ENCODE measurements at regions not wholly inside any gene's neighbourhood (a gene's known extent, or its start where the extent isn't known, plus 50 kb on each side); places are given as distances from the start of the nearest gene placed in this dataset.

DNA sequence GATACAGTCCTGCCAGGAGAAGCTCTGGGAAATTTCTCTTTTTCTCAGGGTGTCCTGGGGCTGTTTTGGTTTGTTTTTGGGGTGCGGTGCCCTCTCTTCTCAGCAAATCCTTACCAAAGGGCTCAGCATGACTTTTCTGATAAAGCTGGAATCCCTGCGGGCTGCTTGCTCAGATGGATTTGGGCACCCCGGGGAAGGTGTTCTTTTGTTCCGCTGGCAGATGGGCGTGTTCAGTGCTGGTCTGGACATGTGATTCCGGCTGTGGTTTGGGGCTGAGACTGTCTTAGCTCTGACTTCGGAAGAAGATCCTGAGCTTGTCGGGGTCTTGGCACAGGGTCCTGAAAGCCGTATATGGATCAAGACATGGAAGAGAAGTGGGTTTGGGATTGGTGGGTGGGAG lies 134.2 kb upstream of the SPRED2 start:
- no peak overlapping the region for H3K4me2 ChIP-seq (ENCODE audit: low read depth, low read length, poor library complexity, severe bottlenecking)
- H3K9me2 ChIP-seq (replicated peaks; ENCODE audit: insufficient read depth, low read length), result no peaks in the 10 kb centered on the region
- no peaks in the 10 kb centered on the region for H3K36me3 ChIP-seq (ENCODE audit: low read length)
- no peak overlapping the region for H3K27ac ChIP-seq (ENCODE audit: low read depth, low read length)
- H2AFZ ChIP-seq (ENCODE audit: low read depth, low read length, severe bottlenecking), result no peak overlapping the region
- no peaks in the 10 kb centered on the region for H4K20me1 ChIP-seq (ENCODE audit: low read depth, low read length)
- no peaks in the 10 kb centered on the region for H3K27me3 ChIP-seq (ENCODE audit: low read length)
- no peaks in the 10 kb centered on the region for H3F3A ChIP-seq (ENCODE audit: insufficient read depth)
- no peak overlapping the region for H3K4me3 ChIP-seq (ENCODE audit: insufficient read depth, low read length, poor library complexity, severe bottlenecking)
- TF ChIP-seq, protein P1, sequence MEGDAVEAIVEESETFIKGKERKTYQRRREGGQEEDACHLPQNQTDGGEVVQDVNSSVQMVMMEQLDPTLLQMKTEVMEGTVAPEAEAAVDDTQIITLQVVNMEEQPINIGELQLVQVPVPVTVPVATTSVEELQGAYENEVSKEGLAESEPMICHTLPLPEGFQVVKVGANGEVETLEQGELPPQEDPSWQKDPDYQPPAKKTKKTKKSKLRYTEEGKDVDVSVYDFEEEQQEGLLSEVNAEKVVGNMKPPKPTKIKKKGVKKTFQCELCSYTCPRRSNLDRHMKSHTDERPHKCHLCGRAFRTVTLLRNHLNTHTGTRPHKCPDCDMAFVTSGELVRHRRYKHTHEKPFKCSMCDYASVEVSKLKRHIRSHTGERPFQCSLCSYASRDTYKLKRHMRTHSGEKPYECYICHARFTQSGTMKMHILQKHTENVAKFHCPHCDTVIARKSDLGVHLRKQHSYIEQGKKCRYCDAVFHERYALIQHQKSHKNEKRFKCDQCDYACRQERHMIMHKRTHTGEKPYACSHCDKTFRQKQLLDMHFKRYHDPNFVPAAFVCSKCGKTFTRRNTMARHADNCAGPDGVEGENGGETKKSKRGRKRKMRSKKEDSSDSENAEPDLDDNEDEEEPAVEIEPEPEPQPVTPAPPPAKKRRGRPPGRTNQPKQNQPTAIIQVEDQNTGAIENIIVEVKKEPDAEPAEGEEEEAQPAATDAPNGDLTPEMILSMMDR (IDR thresholded peaks at IDR 0.05; ENCODE audit: insufficient read depth, low read length, poor library complexity, severe bottlenecking), result no peak
- no peak for TF ChIP-seq EZH2phosphoT487 (conservative IDR thresholded peaks at IDR 0.05; ENCODE audit: low read length)
- no peaks in the 10 kb centered on the region for H3K9me3 ChIP-seq (ENCODE audit: insufficient read depth, low read length)
- no peaks in the 10 kb centered on the region for H3K79me2 ChIP-seq (ENCODE audit: insufficient read depth, low read length)
- no peak overlapping the region for H3K9ac ChIP-seq (ENCODE audit: low read length)

DNA sequence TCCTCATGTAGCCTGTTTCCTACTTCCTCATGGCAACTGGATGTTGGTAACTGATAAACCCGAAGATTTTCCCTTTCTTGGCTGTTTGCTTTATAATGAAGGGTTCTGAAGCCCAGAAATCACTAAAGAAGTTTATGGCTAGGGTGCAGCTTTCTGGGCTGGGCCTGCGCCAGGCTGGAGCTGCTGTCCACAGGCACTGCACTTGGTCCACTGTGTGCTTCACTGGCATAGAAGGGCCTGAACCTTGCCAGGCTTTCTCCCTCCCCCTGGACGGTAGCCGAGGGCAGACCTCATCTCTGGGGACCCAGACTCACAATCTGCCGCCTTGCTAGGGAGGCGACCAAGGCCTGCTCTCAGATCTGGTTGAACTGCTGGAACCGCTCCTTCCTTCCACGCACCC lies 133.3 kb upstream of the SPRED2 start:
- Histone ChIP-seq H3K27ac (ENCODE audit: low read depth, low read length) (no peak overlapping the region), H2AFZ (ENCODE audit: low read depth, low read length, severe bottlenecking) (no peak overlapping the region), H3K9ac (ENCODE audit: low read length) (no peak overlapping the region), H3K36me3 (ENCODE audit: low read length) (no peaks in the 10 kb centered on the region), H3K4me3 (ENCODE audit: insufficient read depth, low read length, poor library complexity, severe bottlenecking) (no peak overlapping the region), H3F3A (ENCODE audit: insufficient read depth) (no peaks in the 10 kb centered on the region), H3K9me2 (replicated peaks; ENCODE audit: insufficient read depth, low read length) (no peaks in the 10 kb centered on the region), H3K79me2 (ENCODE audit: insufficient read depth, low read length) (no peaks in the 10 kb centered on the region), H3K4me2 (ENCODE audit: low read depth, low read length, poor library complexity, severe bottlenecking) (no peak overlapping the region), H3K9me3 (ENCODE audit: insufficient read depth, low read length) (no peaks in the 10 kb centered on the region), H4K20me1 (ENCODE audit: low read depth, low read length) (no peaks in the 10 kb centered on the region), H3K27me3 (ENCODE audit: low read length) (no peaks in the 10 kb centered on the region)
- TF ChIP-seq EZH2phosphoT487 (conservative IDR thresholded peaks at IDR 0.05; ENCODE audit: low read length), result no peak
- TF ChIP-seq, protein P1 (IDR thresholded peaks at IDR 0.05; ENCODE audit: insufficient read depth, low read length, poor library complexity, severe bottlenecking), result no peak

DNA sequence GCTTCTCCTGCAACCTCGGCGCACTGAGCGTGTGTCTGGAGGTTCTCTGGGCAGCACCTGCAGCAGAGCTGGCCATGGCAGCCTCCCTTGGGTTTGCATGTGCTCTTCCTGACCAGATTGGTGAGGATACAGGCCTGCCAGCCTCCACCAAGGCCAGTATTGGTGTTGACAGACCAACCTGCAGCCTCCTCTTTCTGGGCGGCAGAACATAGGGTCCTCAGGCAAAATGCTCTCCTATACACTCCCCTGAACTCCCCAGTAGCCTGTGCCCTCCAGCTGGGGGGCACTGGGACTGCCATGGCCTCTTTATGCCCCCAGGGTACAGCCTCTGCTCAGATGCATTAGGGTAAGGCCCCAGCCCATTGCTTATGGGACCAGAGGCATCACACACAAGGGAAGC lies 131.9 kb upstream of the SPRED2 start:
- no peaks in the 10 kb centered on the region for H3K27me3 ChIP-seq (ENCODE audit: low read length)
- no peak overlapping the region for H3K9ac ChIP-seq (ENCODE audit: low read length)
- TF ChIP-seq, protein P1 (IDR thresholded peaks at IDR 0.05; ENCODE audit: insufficient read depth, low read length, poor library complexity, severe bottlenecking), result no peak
- no peak for TF ChIP-seq EZH2phosphoT487 (conservative IDR thresholded peaks at IDR 0.05; ENCODE audit: low read length)
- H3K27ac ChIP-seq (ENCODE audit: low read depth, low read length), result no peak overlapping the region
- H4K20me1 ChIP-seq (ENCODE audit: low read depth, low read length), result no peaks in the 10 kb centered on the region
- H3K9me2 ChIP-seq (replicated peaks; ENCODE audit: insufficient read depth, low read length), result no peaks in the 10 kb centered on the region
- no peaks in the 10 kb centered on the region for H3K9me3 ChIP-seq (ENCODE audit: insufficient read depth, low read length)
- no peak overlapping the region for H2AFZ ChIP-seq (ENCODE audit: low read depth, low read length, severe bottlenecking)
- no peaks in the 10 kb centered on the region for H3K79me2 ChIP-seq (ENCODE audit: insufficient read depth, low read length)
- no peaks in the 10 kb centered on the region for H3F3A ChIP-seq (ENCODE audit: insufficient read depth)
- no peaks in the 10 kb centered on the region for H3K36me3 ChIP-seq (ENCODE audit: low read length)
- no peak overlapping the region for H3K4me3 ChIP-seq (ENCODE audit: insufficient read depth, low read length, poor library complexity, severe bottlenecking)
- H3K4me2 ChIP-seq (ENCODE audit: low read depth, low read length, poor library complexity, severe bottlenecking), result no peak overlapping the region
